GM12878 (cell line): ENCODE measurements at regions not wholly inside any gene's neighbourhood (a gene's known extent, or its start where the extent isn't known, plus 50 kb on each side); places are given as distances from the start of the nearest gene placed in this dataset.

Experiments
- ATAC-seq: fragments of 200-7000 bp; cut with Tn5 transposase; 3 replicates; pipeline ENCODE4 v1.9.1; 2020; ENCODE audit warnings: mild to moderate bottlenecking, moderate library complexity
- BruUV-seq: library from RNA; stranded (reverse); fragments of 400-500 nt; replicated peaks from 2 replicates; lab custom pipeline; 2021; lab: Mats Ljungman, UMichigan
- CTCF ChIA-PET: fragments of 300-600 bp; sonication (Branson Sonifier 250); formaldehyde crosslinking; extraction: SDS; loops from one replicate; lab custom pipeline; 2021; ENCODE audit warnings: inconsistent platforms; lab: Yijun Ruan, JAX
- POLR2A ChIA-PET: fragments of 350-600 bp; formaldehyde crosslinking; extraction: SDS; loops from one replicate; lab custom pipeline; 2021; ENCODE audit warnings: inconsistent platforms; lab: Charles Lee
- RAD21 ChIA-PET: fragments of 300-600 bp; sonication (Branson Sonifier 250); formaldehyde crosslinking; loops from one replicate; lab custom pipeline; 2023; ENCODE audit warnings: antibody characterized with exemption; ENCODE audit not compliant: unreplicated experiment; lab: Charles Lee
- SMC1A ChIA-PET: fragments of 300-600 bp; sonication (Branson Sonifier 250); formaldehyde crosslinking; loops from one replicate; lab custom pipeline; 2023; ENCODE audit not compliant: unreplicated experiment, uncharacterized antibody; lab: Charles Lee
- DNase-seq: peaks from one replicate; pipeline ENCODE4 v3.0.0-alpha.2; 2011; ENCODE audit warnings: low read depth, low spot score
- FAIRE-seq: peaks from 3 replicates; lab custom pipeline; 2011; peaks lifted over from hg19 to GRCh38; lab: Jason Lieb, UNC
- H2AFZ ChIP-seq: 2 replicates; pipeline ENCODE4 v1.6.0; 2011; ENCODE audit warnings: low read depth, low read length, control low read depth; ENCODE audit not compliant: control insufficient read depth
- H3K27ac ChIP-seq: 2 replicates; pipeline ENCODE4 v1.5.1; 2011; ENCODE audit warnings: control low read depth; ENCODE audit not compliant: control insufficient read depth, insufficient read depth
- H3K27me3 ChIP-seq, 2 experiments: replicated peaks in 1 of 2; 2 replicates each; pipeline versions ENCODE4 v1.6.0 to v1.6.1; 2011; ENCODE audit warnings: low read length in 1 of 2; ENCODE audit not compliant: control insufficient read depth in 2 of 2, insufficient read depth in 2 of 2
- H3K36me3 ChIP-seq, 2 experiments: 2 replicates each; pipeline ENCODE4 v1.5.1; 2011; ENCODE audit warnings: low read length in 1 of 2; ENCODE audit not compliant: control insufficient read depth in 2 of 2, insufficient read depth in 2 of 2
- H3K4me1 ChIP-seq: 2 replicates; pipeline ENCODE4 v1.6.1; 2011; ENCODE audit warnings: mild to moderate bottlenecking, low read length, moderate library complexity, mixed read lengths; ENCODE audit not compliant: control insufficient read depth, insufficient read depth
- H3K4me2 ChIP-seq: 2 replicates; pipeline ENCODE4 v1.6.0; 2011; ENCODE audit warnings: control low read depth; ENCODE audit not compliant: control insufficient read depth, insufficient read depth
- H3K4me3 ChIP-seq: fragments of 200-600 bp; sonication (generic); 2 replicates; pipeline ENCODE4 v1.5.1; 2016
- H3K79me2 ChIP-seq: 2 replicates; pipeline ENCODE4 v1.6.0; 2011; ENCODE audit warnings: low read length; ENCODE audit not compliant: control insufficient read depth, insufficient read depth
- H3K9ac ChIP-seq: 2 replicates; pipeline ENCODE4 v1.8.0; 2011; ENCODE audit warnings: low read length, control low read depth, mixed read lengths; ENCODE audit not compliant: control insufficient read depth, insufficient read depth
- H3K9me3 ChIP-seq: replicated peaks from 3 replicates; pipeline ENCODE4 v1.5.1; 2011; ENCODE audit warnings: mild to moderate bottlenecking, low read length; ENCODE audit not compliant: control insufficient read depth, insufficient read depth
- H4K20me1 ChIP-seq: 2 replicates; pipeline ENCODE4 v1.6.0; 2011; ENCODE audit not compliant: control insufficient read depth, insufficient read depth
- ATF7 ChIP-seq: fragments of 450-650 bp; IDR thresholded peaks from 2 replicates; pipeline ENCODE4 v1.6.1; 2016; ENCODE audit warnings: low read depth, mild to moderate bottlenecking
- CBFB ChIP-seq: IDR thresholded peaks from 2 replicates; pipeline ENCODE4 v1.6.1; 2016; ENCODE audit warnings: antibody characterized with exemption, low read depth
- EGR1 ChIP-seq, 2 experiments: IDR thresholded peaks; 1 replicate in 1 of 2; 2 replicates in 1 of 2; pipeline ENCODE4 v1.6.1; 2011 to 2012; ENCODE audit warnings: low read depth in 2 of 2, low read length in 2 of 2, borderline replicate concordance in 1 of 2, mild to moderate bottlenecking in 1 of 2, moderate library complexity in 1 of 2
- FOXK2 ChIP-seq: fragments of 450-650 bp; IDR thresholded peaks from 2 replicates; pipeline ENCODE4 v1.6.1; 2017; ENCODE audit warnings: mild to moderate bottlenecking, moderate library complexity
- IKZF2 ChIP-seq, 2 experiments: fragments of 450-650 bp; IDR thresholded peaks; 2 replicates each; pipeline ENCODE4 v1.6.1; 2017; ENCODE audit warnings: mild to moderate bottlenecking in 2 of 2, moderate library complexity in 2 of 2
- NFYB ChIP-seq: IDR thresholded peaks from 2 replicates; pipeline ENCODE4 v1.6.1; 2011; ENCODE audit warnings: low read depth, mild to moderate bottlenecking, low read length, improper control_type of control experiment, moderate library complexity; ENCODE audit not compliant: insufficient read depth
- SMAD1 ChIP-seq: fragments of 450-650 bp; IDR thresholded peaks from 2 replicates; pipeline ENCODE4 v1.6.1; 2018; ENCODE audit warnings: mild to moderate bottlenecking, low read depth; ENCODE audit not compliant: partially characterized antibody
- SMAD5 ChIP-seq: IDR thresholded peaks from 2 replicates; pipeline ENCODE4 v1.6.1; 2016; ENCODE audit warnings: antibody characterized with exemption, low read depth
- TCF3 ChIP-seq: IDR thresholded peaks from 2 replicates; pipeline ENCODE4 v1.6.1; 2012; ENCODE audit warnings: low read depth, mild to moderate bottlenecking, low read length, borderline replicate concordance; ENCODE audit not compliant: insufficient read depth
- ZBED1 ChIP-seq: IDR thresholded peaks from 2 replicates; pipeline ENCODE4 v1.6.1; 2016; ENCODE audit warnings: borderline replicate concordance
- ZNF274 ChIP-seq: IDR thresholded peaks from one replicate; pipeline ENCODE4 v1.8.0; 2011; ENCODE audit not compliant: insufficient read length, insufficient read depth
- WGBS: methylation state at CpG from one replicate; pipeline ENCODE4 v1.1.6; 2016; ENCODE audit warnings: low lambda C conversion rate; ENCODE audit not compliant: insufficient replicate concordance, insufficient coverage; ENCODE audit errors: missing lambda C conversion rate; 5-methylcytosine and 5-hydroxymethylcytosine counted together
- in situ Hi-C: fragments of 300-500 bp; cut with MboI; formaldehyde crosslinking; loops from 9 replicates; pipeline ENCODE4 v1.14.3; 2018; ENCODE audit warnings: mixed read lengths
- intact Hi-C: fragments of 100-400 bp; cut with micrococcal nuclease; formaldehyde crosslinking; loops from one replicate; pipeline ENCODE4 v1.14.2; 2022; ENCODE audit not compliant: unreplicated experiment
- TF ChIP-seq, protein P1 (sequence below): IDR thresholded peaks from 2 replicates; pipeline ENCODE4 v1.6.1; 2011; ENCODE audit warnings: low read depth, mild to moderate bottlenecking, low read length, moderate library complexity, borderline replicate concordance; ENCODE audit errors: extremely low read depth
- TF ChIP-seq, protein P2 (sequence below): IDR thresholded peaks from 2 replicates; pipeline ENCODE4 v1.6.1; 2012; ENCODE audit warnings: low read depth, low read length, improper control_type of control experiment
- TF ChIP-seq, protein P3 (sequence below): IDR thresholded peaks from 2 replicates; pipeline ENCODE4 v1.6.1; 2011; ENCODE audit warnings: borderline replicate concordance, low read depth, mild to moderate bottlenecking, moderate library complexity, mixed read lengths, low read length; ENCODE audit not compliant: insufficient read depth; ENCODE audit errors: extremely low read length
- TF ChIP-seq, protein P4 (sequence below): IDR thresholded peaks from 2 replicates; pipeline ENCODE4 v1.6.1; 2012; ENCODE audit warnings: improper control_type of control experiment, low read depth, low read length; ENCODE audit not compliant: insufficient replicate concordance

DNA sequence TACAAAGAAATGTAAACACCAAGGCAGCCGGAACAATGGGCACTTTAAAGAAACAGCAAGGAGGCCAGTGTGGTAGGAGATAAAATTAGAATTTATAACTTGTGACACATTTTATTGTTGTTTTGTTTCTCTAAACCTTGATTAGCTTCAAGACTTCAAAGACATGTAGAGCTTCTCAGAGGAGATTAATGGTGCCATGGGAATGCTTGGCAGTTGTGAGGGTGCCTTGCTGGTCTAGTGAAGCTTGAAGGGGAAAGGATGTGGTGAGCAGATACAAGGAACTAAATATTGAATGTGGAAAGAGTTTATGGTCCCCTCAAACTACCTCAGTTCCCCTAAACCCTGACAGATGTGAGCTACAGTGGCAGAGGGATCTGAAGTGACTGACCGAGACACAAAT is 322.4 kb upstream of the ADAMTS16 start:
- Histone ChIP-seq H3K79me2 (no peaks in the 10 kb centered on the region), H3K4me1 (no peaks in the 10 kb centered on the region), H3K4me2 (no peak overlapping the region), H3K4me3 (no peak overlapping the region), H3K27ac (no peak overlapping the region), H3K9ac (no peak overlapping the region), H2AFZ (no peak overlapping the region), H4K20me1 (no peaks in the 10 kb centered on the region), H3K27me3 (no peaks in the 10 kb centered on the region), H3K9me3 (no peaks in the 10 kb centered on the region), H3K36me3 (no peaks in the 10 kb centered on the region)
- DNase-seq = no peak
- in situ Hi-C loops (no loop called here), intact Hi-C loops (no loop called here)
- ATAC-seq = no peak
- RAD21 ChIA-PET = no interaction called here
- SMC1A ChIA-PET = no interaction called here
- no peak for FAIRE-seq
- POLR2A ChIA-PET = no interaction called here
- TF ChIP-seq IKZF2 (IDR thresholded peaks at IDR 0.05) (no peak), ZNF274 (no peak), TCF3 (no peak), CBFB (no peak), ZBED1 (no peak), ATF7 (no peak), EGR1 (IDR thresholded peaks at IDR 0.05; ENCODE audit: borderline replicate concordance in 1 of 2, low read depth in 2 of 2, low read length in 2 of 2) (no peak), NFYB (no peak), SMAD1 (no peak), SMAD5 (no peak), FOXK2 (no peak)
- TF ChIP-seq, protein P1, sequence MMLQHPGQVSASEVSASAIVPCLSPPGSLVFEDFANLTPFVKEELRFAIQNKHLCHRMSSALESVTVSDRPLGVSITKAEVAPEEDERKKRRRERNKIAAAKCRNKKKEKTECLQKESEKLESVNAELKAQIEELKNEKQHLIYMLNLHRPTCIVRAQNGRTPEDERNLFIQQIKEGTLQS = no peak
- TF ChIP-seq, protein P2, sequence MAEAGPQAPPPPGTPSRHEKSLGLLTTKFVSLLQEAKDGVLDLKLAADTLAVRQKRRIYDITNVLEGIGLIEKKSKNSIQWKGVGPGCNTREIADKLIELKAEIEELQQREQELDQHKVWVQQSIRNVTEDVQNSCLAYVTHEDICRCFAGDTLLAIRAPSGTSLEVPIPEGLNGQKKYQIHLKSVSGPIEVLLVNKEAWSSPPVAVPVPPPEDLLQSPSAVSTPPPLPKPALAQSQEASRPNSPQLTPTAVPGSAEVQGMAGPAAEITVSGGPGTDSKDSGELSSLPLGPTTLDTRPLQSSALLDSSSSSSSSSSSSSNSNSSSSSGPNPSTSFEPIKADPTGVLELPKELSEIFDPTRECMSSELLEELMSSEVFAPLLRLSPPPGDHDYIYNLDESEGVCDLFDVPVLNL = no peak
- TF ChIP-seq, protein P3, sequence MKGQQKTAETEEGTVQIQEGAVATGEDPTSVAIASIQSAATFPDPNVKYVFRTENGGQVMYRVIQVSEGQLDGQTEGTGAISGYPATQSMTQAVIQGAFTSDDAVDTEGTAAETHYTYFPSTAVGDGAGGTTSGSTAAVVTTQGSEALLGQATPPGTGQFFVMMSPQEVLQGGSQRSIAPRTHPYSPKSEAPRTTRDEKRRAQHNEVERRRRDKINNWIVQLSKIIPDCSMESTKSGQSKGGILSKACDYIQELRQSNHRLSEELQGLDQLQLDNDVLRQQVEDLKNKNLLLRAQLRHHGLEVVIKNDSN = no peak
- TF ChIP-seq, protein P4, sequence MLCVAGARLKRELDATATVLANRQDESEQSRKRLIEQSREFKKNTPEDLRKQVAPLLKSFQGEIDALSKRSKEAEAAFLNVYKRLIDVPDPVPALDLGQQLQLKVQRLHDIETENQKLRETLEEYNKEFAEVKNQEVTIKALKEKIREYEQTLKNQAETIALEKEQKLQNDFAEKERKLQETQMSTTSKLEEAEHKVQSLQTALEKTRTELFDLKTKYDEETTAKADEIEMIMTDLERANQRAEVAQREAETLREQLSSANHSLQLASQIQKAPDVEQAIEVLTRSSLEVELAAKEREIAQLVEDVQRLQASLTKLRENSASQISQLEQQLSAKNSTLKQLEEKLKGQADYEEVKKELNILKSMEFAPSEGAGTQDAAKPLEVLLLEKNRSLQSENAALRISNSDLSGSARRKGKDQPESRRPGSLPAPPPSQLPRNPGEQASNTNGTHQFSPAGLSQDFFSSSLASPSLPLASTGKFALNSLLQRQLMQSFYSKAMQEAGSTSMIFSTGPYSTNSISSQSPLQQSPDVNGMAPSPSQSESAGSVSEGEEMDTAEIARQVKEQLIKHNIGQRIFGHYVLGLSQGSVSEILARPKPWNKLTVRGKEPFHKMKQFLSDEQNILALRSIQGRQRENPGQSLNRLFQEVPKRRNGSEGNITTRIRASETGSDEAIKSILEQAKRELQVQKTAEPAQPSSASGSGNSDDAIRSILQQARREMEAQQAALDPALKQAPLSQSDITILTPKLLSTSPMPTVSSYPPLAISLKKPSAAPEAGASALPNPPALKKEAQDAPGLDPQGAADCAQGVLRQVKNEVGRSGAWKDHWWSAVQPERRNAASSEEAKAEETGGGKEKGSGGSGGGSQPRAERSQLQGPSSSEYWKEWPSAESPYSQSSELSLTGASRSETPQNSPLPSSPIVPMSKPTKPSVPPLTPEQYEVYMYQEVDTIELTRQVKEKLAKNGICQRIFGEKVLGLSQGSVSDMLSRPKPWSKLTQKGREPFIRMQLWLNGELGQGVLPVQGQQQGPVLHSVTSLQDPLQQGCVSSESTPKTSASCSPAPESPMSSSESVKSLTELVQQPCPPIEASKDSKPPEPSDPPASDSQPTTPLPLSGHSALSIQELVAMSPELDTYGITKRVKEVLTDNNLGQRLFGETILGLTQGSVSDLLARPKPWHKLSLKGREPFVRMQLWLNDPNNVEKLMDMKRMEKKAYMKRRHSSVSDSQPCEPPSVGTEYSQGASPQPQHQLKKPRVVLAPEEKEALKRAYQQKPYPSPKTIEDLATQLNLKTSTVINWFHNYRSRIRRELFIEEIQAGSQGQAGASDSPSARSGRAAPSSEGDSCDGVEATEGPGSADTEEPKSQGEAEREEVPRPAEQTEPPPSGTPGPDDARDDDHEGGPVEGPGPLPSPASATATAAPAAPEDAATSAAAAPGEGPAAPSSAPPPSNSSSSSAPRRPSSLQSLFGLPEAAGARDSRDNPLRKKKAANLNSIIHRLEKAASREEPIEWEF = no peak
- BruUV-seq = no TSS peak
- 13% methylated on average over 2 of the region's 2 CpGs for WGBS
- CTCF ChIA-PET = no interaction called here
